GM19395 (cell line): ENCODE measurements at regions not wholly inside any gene's neighbourhood (a gene's known extent, or its start where the extent isn't known, plus 50 kb on each side); places are given as distances from the start of the nearest gene placed in this dataset.
"Not testable (repeated sequence)": the region's sequence is repeated elsewhere in the genome, so short reads cannot be mapped to it uniquely, and the experiment has no call there.

Experiments used
- ATAC-seq: cut with Tn5 transposase; IDR thresholded peaks from one replicate; pipeline ENCODE4 v1.9.1; 2021; ENCODE audit warnings: mild to moderate bottlenecking, moderate library complexity; ENCODE audit not compliant: unreplicated experiment

GRCh38 chr5:39775797-39776365, 351.1 kb upstream of the DAB2 start:
- ATAC-seq = no peak

DNA sequence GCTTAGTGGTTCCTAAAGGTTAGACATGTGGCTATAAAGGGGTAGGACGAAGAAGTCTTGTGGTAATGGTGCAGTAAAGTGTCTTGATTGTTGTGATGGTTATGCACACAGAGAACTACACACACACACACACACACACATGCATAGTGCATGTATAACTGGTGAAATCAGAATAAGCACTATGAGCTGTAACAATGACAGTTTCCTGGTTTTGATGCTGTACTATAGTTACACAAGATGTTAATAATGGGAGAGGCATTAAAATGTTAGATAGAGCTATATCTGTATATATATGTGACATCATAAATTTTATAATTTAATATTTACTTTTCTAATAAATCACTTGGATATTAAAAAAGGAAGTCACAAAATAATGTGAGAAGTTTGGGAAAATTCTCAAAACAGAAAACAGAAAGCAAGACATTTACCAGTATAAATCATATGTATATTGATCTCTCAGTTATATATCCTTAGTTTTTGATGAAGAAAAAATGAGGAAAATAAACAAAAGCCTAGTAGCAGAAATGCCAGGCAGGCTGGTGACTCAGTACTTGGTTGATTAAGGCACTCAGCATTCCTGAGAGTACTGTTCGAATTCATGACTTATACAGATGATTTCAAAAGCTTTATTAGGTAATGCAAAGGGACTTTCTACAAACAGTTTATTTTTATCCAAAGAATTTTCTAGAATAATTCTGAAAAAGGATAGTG, 350.5 kb upstream of the DAB2 start:
- ATAC-seq = no peak

GRCh38 chr5:39774605-39775004, 349.8 kb upstream of the DAB2 start:
- no peak for ATAC-seq

DNA sequence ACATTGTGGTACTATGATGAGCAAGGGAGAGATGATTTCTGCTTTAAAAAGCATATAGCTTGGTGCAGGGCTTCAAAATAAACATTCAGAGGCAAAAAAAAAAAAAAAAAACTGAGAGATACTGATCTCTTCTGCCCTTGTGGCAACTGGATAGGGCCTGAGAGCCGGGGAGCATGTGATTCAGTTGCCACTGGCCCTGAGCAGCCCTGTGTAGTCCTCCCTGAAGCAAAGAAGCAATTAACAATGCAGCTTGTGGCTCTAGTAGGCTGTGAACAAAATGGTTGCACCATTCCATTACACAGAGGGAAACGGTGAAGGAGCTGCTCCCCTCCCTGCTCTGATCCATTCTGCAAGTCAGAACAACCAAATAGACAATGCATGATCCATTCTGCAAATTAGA, 347.5 kb upstream of the DAB2 start:
- ATAC-seq = no peak

GRCh38 chr5:39767916-39768315, 343.1 kb upstream of the DAB2 start:
- no peak for ATAC-seq

DNA sequence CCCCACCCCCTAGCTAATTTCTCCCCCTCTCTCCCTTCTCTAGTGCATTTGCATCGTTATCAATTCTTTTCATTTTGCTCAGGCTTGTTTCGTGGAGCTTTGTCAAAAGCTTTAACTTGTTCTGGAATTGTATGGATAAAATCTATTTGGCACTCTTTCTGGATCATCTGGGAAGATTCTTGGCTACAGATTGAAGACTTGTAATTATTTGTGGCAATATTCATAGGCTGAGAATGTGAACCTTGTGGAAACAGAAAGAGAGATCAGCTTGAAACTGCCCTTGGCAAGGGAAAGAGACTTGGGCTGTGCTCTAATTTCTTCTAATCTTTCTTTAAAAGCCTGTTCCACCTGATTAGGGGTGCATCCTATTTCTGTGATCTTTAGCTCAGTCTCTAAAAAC, 340.6 kb upstream of the DAB2 start:
- no peak for ATAC-seq

- no peak for ATAC-seq
These were observed 338.0 kb upstream of the DAB2 start for GRCh38 chr5:39762761-39763160.

DNA sequence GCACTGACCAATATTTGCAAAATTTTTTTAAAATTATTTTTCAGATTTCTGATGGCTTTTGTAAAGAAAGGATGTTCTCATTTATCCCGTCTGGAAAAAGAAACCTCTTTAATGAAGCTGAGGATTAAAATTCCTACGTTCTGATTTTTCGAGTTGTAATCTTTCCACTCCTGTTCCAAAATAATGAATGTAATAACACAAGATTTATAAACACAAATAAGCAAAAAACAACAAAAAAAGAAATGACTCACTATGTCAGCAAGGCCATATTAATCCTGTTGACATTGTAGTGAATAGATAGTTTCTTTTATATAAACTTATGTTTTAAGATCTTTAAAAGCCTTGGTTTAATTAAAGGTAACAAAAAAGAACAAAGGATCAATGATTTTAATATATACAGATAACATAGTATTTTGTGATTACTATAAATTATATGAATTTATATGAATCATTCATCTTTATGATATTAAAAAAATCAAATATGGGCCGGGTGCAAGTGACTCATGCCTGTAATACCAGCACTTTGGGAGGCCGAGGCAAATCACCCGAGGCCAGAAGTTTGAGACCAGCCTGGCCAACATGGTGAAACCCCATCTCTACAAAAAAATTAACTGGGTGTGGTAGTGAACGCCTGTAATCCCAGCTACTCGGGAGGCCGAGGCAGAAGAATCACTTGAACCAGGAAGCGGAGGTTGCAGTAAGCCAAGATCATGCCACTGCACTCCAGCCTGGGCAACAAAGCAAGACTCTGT, 336.6 kb upstream of the DAB2 start:
- ATAC-seq = no peak

- ATAC-seq = no peak
These were observed 335.8 kb upstream of the DAB2 start for GRCh38 chr5:39760385-39761198.

DNA sequence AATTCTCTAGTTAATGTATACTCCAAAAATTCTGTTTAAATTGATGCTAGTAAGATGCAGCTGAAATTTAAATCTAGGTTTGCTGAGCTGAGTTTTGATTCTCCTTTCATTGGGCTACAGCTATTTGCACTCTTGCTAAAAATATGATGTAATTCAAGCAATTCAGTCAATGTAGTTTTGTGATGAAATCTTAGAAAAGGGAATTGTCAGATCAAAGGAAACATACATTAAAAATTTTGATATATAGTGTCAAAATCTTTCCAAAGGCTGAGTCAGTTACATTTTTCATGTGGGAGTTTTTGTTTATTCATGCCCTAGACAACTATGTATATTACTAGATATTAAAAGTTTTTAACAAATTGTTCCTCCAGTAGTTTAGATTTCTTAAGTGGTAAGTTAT, 334.9 kb upstream of the DAB2 start:
- no peak for ATAC-seq

DNA sequence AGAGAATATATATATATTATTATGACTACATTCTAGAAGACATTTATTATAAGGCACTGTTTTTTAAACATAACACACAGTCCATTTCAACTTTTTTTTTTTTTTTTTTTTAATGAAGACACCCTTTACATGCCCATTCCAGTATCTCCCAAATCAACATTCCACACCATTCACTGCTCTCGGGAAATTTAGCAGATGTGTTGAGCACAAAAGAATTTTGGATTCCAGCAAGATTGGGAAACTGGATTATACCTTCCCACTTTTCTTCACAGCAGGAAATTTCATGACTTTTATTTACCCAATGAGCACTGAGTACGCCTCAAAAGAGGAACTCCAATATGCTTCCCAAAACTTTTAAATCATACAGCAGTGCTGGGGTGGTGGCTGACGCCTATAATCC, 333.6 kb upstream of the DAB2 start:
- ATAC-seq = no peak

- ATAC-seq = no peak
These were observed 332.4 kb upstream of the DAB2 start for GRCh38 chr5:39757131-39757530.

DNA sequence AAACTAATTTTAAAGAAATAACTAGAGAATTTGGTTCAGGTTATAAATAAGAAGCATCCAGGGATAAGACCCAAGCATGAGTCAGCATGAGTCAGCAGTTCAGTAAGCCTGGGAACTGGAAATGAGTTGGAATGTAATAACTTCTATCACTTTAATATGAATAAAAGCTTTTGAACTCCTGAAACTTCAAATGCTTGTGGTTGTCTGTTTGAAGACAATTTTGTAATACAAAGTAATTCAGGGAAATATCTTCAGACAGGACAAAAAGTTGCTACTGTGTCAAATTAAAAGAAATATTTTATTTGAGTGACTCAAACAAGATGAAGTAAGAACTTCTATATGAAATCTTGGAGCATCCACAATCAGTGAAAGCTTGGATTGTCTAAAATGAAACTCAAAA, 331.2 kb upstream of the DAB2 start:
- ATAC-seq = no peak

GRCh38 chr5:39755452-39755851, 330.7 kb upstream of the DAB2 start:
- no peak for ATAC-seq

- not testable (repeated sequence) for ATAC-seq
These were observed 329.0 kb upstream of the DAB2 start for GRCh38 chr5:39753747-39754146.

- no peak for ATAC-seq
These were observed 325.9 kb upstream of the DAB2 start for GRCh38 chr5:39750661-39751060.

GRCh38 chr5:39742916-39743315, 318.1 kb upstream of the DAB2 start:
- no peak for ATAC-seq

- no peak for ATAC-seq
These were observed 315.6 kb upstream of the DAB2 start for GRCh38 chr5:39740404-39740803.

GRCh38 chr5:39732166-39732565, 307.4 kb upstream of the DAB2 start:
- ATAC-seq = no peak

GRCh38 chr5:39730699-39731098, 305.9 kb upstream of the DAB2 start:
- no peak for ATAC-seq

- no peak for ATAC-seq
These were observed 305.2 kb upstream of the DAB2 start for GRCh38 chr5:39730006-39730405.
